ENCODE measurements at regions not wholly inside any gene's neighbourhood (a gene's known extent, or its start where the extent isn't known, plus 50 kb on each side); places are given as distances from the start of the nearest gene placed in this dataset.
A peak's percentile ranks its signal among the peaks of the same experiment; 100 is the strongest.
"Not testable (repeated sequence)": the region's sequence is repeated elsewhere in the genome, so short reads cannot be mapped to it uniquely, and the experiment has no call there.

- intact Hi-C loops (cut with DNase I) = no loop called here
- no peak for DNase-seq
Observed at GRCh38 chr11:41666951-41667653, 207.7 kb upstream of the LRRC4C start.

GRCh38 chr11:41675205-41675604, 215.8 kb upstream of the LRRC4C start:
- no peak for DNase-seq
- intact Hi-C loops (cut with DNase I) = no loop called here

GRCh38 chr11:41713030-41713429, 253.6 kb upstream of the LRRC4C start:
- no peak for DNase-seq
- intact Hi-C loops (cut with DNase I) = no loop called here

DNA sequence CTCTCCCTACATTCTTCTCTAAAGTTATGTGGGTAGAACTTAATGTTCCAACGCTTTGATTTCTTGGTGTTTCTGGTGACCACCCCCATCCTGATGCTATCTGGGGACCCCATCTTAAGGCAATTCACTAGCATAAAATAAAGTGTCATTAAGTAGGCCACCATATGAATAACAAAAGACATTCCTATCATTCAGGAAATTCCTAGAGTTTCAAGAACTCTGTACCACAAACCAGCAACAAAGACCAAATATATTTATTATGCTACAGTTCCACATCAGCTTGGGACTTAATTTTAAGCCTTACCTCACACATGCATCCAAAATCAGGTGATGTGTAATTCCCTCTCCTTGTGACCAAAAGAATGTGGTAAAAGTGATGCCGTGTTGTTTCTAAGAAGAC, 254.6 kb upstream of the LRRC4C start:
- DNase-seq = no peak
- intact Hi-C loops (cut with DNase I) = no loop called here

GRCh38 chr11:41716862-41717261, 257.4 kb upstream of the LRRC4C start:
- intact Hi-C loops (cut with DNase I) = no loop called here
- no peak for DNase-seq

DNA sequence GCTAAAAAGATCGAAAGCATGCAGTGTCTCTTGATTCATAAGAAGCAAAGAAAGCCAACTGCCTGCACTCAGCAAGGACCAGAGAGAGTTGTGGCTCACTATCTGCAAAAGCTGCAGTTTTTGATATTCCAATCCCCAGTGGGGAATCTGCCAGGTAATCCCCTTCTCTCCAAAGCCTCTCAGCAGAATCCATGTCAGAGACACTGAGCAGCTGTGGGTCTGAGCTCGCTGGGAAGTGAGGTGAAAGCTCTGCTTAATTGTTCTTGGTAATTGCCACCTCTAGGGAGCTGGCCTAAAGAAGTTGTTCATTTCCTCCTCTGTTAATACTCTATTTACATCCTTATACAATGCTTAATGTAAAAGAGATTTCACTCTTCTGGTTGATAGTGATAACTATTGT, 261.3 kb upstream of the LRRC4C start:
- DNase-seq = no peak
- intact Hi-C loops (cut with DNase I) = no loop called here

DNA sequence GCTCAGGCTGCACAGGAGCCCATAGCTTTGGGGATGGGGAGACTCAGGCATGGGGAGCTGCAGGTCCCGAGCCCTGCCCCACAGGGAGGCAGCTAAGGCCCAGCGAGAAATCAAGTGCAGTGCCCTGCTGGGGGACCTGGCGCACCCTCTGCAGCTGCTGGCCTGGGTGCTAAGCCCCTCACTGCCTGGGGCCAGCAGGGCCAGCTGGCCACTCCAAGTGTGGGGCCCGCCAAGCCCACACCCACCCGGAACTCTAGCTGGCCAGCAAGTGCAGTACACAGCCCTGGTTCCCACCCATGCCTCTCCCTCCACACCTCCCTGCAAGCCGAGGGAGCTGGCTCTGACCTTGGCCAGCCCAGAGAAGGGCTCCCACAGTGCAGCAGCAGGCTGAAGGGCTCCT, 268.7 kb upstream of the LRRC4C start:
- intact Hi-C loops (cut with DNase I); DNase-seq: not testable (repeated sequence)

- no peak for DNase-seq
- intact Hi-C loops (cut with DNase I) = no loop called here
Observed at GRCh38 chr11:41775296-41775695, 315.8 kb upstream of the LRRC4C start.

GRCh38 chr11:41779401-41779960, 320.0 kb upstream of the LRRC4C start:
- no peak for DNase-seq
- intact Hi-C loops (cut with DNase I) = no loop called here

DNA sequence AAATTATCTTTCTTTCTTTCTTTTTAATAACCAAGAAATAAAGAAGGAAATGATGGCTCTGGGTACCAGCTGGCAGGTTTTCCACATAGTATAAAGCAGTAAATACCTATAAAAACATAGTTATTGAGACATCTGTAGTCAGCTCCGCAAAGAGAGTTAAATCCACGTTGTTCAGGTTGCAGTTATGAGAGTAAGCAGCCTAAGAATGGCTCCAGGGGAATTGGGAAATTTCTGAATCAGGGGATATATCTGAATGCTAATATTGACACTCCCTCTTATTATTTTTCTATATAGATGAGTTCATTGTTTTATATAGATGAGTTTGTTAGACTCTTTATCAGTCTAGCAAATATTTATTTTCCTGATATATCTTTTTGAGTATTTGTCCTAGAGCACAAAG, 322.0 kb upstream of the LRRC4C start:
- DNase-seq = no peak
- intact Hi-C loops (cut with DNase I) = no loop called here

DNA sequence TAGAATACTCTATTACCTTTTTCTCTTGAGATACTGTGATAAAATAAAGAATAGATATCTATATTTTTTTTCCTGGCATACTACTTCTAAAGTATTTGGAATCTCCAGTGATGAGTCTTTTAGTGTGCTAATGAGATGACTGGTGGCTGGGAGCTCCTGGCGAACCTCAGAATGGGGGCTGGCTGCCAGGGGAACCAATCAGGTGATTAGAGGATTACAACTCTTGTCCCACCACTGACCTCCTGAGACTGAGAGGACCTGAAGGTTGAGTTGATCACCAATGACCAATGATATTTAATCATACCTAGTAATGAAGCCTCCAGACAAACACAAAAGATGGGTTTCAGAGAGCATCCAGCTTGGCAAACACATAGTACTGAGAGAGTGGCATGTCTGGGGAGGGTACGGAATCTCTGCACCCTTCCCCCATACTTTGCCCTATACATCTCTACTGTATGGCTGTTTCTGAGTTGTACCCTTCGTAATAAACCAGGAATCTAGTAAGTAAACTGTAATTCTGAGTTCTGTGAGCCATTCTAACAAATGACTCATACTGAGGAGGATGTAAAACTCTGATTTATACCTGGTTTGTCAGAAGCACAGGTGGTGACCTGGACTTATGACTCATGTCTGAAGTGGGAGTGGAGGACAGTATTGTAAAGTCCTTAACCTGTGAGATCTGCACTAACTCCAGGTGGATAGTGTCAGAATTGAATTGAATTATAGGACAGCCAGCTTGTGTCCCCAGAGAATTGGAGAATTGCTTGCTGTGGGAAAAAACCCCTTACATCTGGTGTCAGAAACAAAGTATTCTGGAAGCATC, 325.3 kb upstream of the LRRC4C start:
- peak in 6 of 42 donors; percentile 4 to 52 (median 13) for DNase-seq
- intact Hi-C loops (cut with DNase I) = no loop called here

DNA sequence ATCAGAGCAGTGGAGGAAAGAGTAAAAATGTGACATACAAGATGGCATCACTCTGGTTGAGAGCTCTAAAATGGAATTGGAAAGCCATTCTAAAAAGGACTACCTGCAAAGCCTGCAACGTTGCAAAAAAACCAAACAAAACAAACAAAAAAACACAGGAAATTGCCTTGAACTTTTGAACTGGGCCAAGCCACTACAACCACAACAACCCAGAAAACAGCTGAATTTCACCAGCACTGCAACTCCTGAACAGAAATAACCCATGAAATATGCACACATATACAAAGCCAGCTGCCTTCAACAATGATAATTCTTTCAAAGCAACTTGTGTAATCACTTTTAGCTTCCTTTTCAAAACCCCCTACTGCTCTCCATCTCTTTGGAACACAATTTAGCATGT, 326.6 kb upstream of the LRRC4C start:
- no peak for DNase-seq
- intact Hi-C loops (cut with DNase I) = no loop called here

DNA sequence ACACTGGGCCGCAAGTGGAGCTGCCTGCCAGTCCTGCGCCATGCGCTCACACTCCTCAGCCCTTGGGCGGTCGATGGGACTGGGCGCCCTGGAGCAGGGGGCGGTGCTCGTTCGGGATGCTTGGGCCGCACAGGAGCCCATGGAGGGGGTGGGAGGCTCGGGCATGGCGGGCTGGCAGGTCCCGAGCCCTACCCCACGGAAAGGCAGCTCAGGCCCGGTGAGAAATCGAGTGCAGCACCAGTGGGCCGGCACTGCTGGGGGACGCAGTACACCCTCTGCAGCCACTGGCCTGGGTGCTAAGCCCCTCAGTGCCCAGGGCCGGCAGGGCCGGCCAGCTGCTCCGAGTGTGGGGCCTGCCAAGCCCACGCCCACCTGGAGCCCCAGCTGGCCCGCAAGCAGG, 328.7 kb upstream of the LRRC4C start:
- no peak for DNase-seq
- intact Hi-C loops (cut with DNase I) = no loop called here

DNA sequence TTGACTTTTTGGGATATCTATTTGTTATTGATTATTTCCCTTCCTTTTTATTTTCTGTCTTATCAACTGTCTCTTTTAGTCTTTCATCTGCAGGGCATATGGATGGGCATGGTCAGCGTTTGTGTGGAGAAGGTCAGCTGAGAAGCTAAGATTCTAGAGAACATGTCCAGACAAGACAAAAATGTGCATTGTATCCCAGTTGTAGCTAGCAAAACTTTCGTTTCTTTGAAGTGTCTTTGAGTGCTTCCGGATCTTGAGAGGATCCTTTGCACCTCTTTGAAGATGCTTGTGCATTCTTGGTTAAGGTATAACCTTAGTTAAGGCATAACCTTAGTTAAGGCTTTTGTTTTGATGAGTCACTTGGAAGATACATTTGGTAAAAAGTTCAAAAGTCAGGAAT, 329.9 kb upstream of the LRRC4C start:
- DNase-seq = no peak
- intact Hi-C loops (cut with DNase I) = no loop called here

DNA sequence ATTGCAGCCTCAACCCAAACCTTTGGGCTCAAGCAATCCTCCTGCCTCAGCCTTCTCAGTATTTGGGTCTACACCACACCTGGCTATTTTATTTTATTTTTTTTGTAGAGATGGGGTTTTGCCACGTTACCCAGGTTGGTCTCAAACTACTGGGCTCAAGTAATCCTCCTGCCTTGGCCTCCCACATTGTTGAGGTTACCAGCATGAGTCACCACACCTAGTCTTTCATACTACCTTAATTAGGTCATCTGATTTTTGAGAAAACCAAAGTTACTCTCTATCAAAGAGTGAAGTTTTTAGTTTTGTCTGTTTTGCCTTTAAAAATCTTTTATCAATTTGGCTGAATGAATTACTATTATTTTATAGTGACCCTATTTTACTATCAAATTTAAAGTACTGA, 335.6 kb upstream of the LRRC4C start:
- DNase-seq = no peak
- intact Hi-C loops (cut with DNase I) = no loop called here

DNA sequence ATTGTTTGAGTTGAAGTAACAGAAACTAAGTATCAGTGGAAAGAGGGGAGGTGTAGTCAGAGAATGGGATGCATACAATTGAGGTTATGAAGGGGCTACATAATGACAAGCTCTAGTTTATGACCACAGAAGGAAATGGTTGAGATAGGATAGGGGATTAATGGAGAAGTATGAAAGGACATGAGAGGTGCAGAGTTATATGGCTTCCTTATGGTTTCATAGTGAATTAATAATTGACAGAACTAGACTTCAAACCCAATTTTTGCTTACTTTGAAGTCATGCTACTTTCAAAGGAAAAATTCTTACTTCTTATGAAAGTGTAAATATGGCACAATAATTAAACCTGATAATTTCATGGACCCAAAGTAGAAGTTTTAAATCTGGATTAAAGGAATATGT, 340.3 kb upstream of the LRRC4C start:
- intact Hi-C loops (cut with DNase I) = no loop called here
- no peak for DNase-seq

DNA sequence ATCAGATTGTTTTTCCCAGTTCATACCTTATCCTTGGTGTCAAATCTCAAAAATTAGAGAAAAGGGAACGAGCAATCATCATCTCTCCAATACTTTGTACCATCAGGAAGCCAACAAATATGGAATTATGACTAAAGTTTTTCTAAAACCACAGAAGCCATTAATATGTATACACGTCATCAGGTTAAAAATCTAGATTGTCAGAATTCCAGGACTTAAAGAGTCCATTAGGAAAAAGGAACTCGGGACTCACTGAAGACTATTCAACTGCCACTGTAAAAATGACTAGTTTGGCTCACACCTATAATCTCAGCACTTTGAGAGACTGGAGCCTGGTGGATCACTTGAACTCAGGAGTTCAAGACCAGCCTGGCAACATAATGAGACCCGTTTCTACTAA, 344.4 kb upstream of the LRRC4C start:
- DNase-seq = no peak
- intact Hi-C loops (cut with DNase I) = no loop called here

- no peak for DNase-seq
- intact Hi-C loops (cut with DNase I) = no loop called here
Observed at GRCh38 chr11:41816396-41816795, 356.9 kb upstream of the LRRC4C start.

- DNase-seq; intact Hi-C loops (cut with DNase I): not testable (repeated sequence)
Observed at GRCh38 chr11:41824287-41824686, 364.8 kb upstream of the LRRC4C start.

GRCh38 chr11:41826085-41826484, 366.6 kb upstream of the LRRC4C start:
- no peak for DNase-seq
- intact Hi-C loops (cut with DNase I) = no loop called here

- DNase-seq = no peak
- intact Hi-C loops (cut with DNase I) = no loop called here
Observed at GRCh38 chr11:41836431-41836830, 377.0 kb upstream of the LRRC4C start.
